HFFc6 (cell line): ENCODE measurements at regions not wholly inside any gene's neighbourhood (a gene's known extent, or its start where the extent isn't known, plus 50 kb on each side); places are given as distances from the start of the nearest gene placed in this dataset.
"Not testable (repeated sequence)": the region's sequence is repeated elsewhere in the genome, so short reads cannot be mapped to it uniquely, and the experiment has no call there.

Experiments
- DNase-seq: peaks from one replicate; pipeline ENCODE4 v3.0.0-alpha.2; 2018
- H3K27ac Mint-ChIP-seq: 2 replicates; pipeline ENCODE4 v1.8.0; 2020; ENCODE audit warnings: mild to moderate bottlenecking, mixed read lengths
- H3K27me3 Mint-ChIP-seq: 2 replicates; pipeline ENCODE4 v1.8.0; 2021; ENCODE audit warnings: mild to moderate bottlenecking, moderate library complexity, mixed read lengths; ENCODE audit not compliant: insufficient read depth
- H3K36me3 Mint-ChIP-seq: 2 replicates; pipeline ENCODE4 v1.8.0; 2021; ENCODE audit warnings: low read depth, mixed read lengths
- H3K4me1 Mint-ChIP-seq: 2 replicates; pipeline ENCODE4 v1.8.0; 2020; ENCODE audit warnings: low read depth, mixed read lengths
- H3K4me3 Mint-ChIP-seq: 2 replicates; pipeline ENCODE4 v1.8.0; 2020; ENCODE audit warnings: mild to moderate bottlenecking, moderate library complexity, mixed read lengths
- H3K9me3 Mint-ChIP-seq: 2 replicates; pipeline ENCODE4 v1.8.0; 2020; ENCODE audit warnings: mild to moderate bottlenecking, mixed read lengths
- CTCF ChIP-seq: fragments of 200-600 bp; sonication (generic); IDR thresholded peaks from 2 replicates; pipeline ENCODE4 v1.5.0; 2021; ENCODE audit warnings: antibody characterized with exemption, mild to moderate bottlenecking

- no peak for DNase-seq
- H3K27me3 Mint-ChIP-seq, result peaks cover 5% of the 10 kb centered on the region; the same call in 1 of the 2 replicates
- peaks cover 19% of the 10 kb centered on the region for H3K9me3 Mint-ChIP-seq
- no peak for TF ChIP-seq CTCF
- no peak overlapping the region for H3K4me3 Mint-ChIP-seq
- H3K4me1 Mint-ChIP-seq, result no peaks in the 10 kb centered on the region
- no peak overlapping the region for H3K27ac Mint-ChIP-seq
- H3K36me3 Mint-ChIP-seq, result no peaks in the 10 kb centered on the region; the same call in 1 of the 2 replicates
These were observed 98.8 kb downstream of the CRYBB2 start for GRCh38 chr22:25318081-25318823.

GRCh38 chr22:25327018-25327755 is 107.7 kb downstream of the CRYBB2 start:
- Mint-ChIP-seq H3K36me3 (no peaks in the 10 kb centered on the region), H3K27me3 (peaks cover 6% of the 10 kb centered on the region; the same call in 1 of the 2 replicates), H3K4me1 (no peaks in the 10 kb centered on the region), H3K4me3 (no peak overlapping the region), H3K27ac (no peak overlapping the region), H3K9me3 (peaks cover 4% of the 10 kb centered on the region; the same call in 1 of the 2 replicates)
- DNase-seq, result no peak
- no peak for TF ChIP-seq CTCF

GRCh38 chr22:25331050-25331449 is 111.6 kb downstream of the CRYBB2 start:
- no peak overlapping the region for H3K27ac Mint-ChIP-seq
- H3K4me1 Mint-ChIP-seq, result no peaks in the 10 kb centered on the region
- DNase-seq, result no peak
- peaks cover 7% of the 10 kb centered on the region; the same call in 1 of the 2 replicates for H3K27me3 Mint-ChIP-seq
- H3K36me3 Mint-ChIP-seq, result peaks cover 8% of the 10 kb centered on the region; the same call in 1 of the 2 replicates
- no peak overlapping the region for H3K4me3 Mint-ChIP-seq
- H3K9me3 Mint-ChIP-seq, result peaks cover 18% of the 10 kb centered on the region
- no peak for TF ChIP-seq CTCF

- H3K4me1 Mint-ChIP-seq, H3K36me3 Mint-ChIP-seq, DNase-seq, H3K27ac Mint-ChIP-seq, H3K4me3 Mint-ChIP-seq, H3K27me3 Mint-ChIP-seq: not testable (repeated sequence)
- peaks cover 27% of the 10 kb centered on the region for H3K9me3 Mint-ChIP-seq
These were observed 112.5 kb downstream of the CRYBB2 start for GRCh38 chr22:25331911-25332310.

GRCh38 chr22:25332386-25332785 is 112.9 kb downstream of the CRYBB2 start:
- DNase-seq, result no peak
- TF ChIP-seq CTCF, result no peak
- Mint-ChIP-seq H3K4me1 (no peaks in the 10 kb centered on the region), H3K27ac (no peak overlapping the region), H3K9me3 (peaks cover 32% of the 10 kb centered on the region), H3K27me3 (peaks cover 3% of the 10 kb centered on the region; the same call in 1 of the 2 replicates), H3K36me3 (peaks cover 14% of the 10 kb centered on the region; the same call in 1 of the 2 replicates), H3K4me3 (no peak overlapping the region)

- TF ChIP-seq CTCF, result 0 out of 2 replicates have a peak, but pooled peaks have one; percentile 6
- Mint-ChIP-seq H3K4me1 (no peaks in the 10 kb centered on the region), H3K4me3 (no peak overlapping the region), H3K27me3 (peaks cover 2% of the 10 kb centered on the region; the same call in 1 of the 2 replicates), H3K36me3 (peaks cover 15% of the 10 kb centered on the region; the same call in 1 of the 2 replicates), H3K27ac (no peak overlapping the region), H3K9me3 (peaks cover 42% of the 10 kb centered on the region)
- DNase-seq, result no peak
These were observed 114.7 kb downstream of the CRYBB2 start for GRCh38 chr22:25334162-25334490.

GRCh38 chr22:25334631-25335030 is 115.2 kb downstream of the CRYBB2 start:
- not testable (repeated sequence) for H3K27me3 Mint-ChIP-seq, H3K27ac Mint-ChIP-seq, H3K4me3 Mint-ChIP-seq

GRCh38 chr22:25335276-25335675 is 115.8 kb downstream of the CRYBB2 start:
- Mint-ChIP-seq H3K36me3 (peaks cover 15% of the 10 kb centered on the region), H3K9me3 (peaks cover 50% of the 10 kb centered on the region)
- not testable (repeated sequence) for H3K4me1 Mint-ChIP-seq, H3K4me3 Mint-ChIP-seq, H3K27me3 Mint-ChIP-seq, H3K27ac Mint-ChIP-seq, DNase-seq

More at GRCh38 chr22:25334631-25335030, 115.2 kb downstream of the CRYBB2 start:
- peaks cover 46% of the 10 kb centered on the region for H3K9me3 Mint-ChIP-seq
- not testable (repeated sequence) for H3K4me1 Mint-ChIP-seq, DNase-seq
- peaks cover 15% of the 10 kb centered on the region for H3K36me3 Mint-ChIP-seq
